ENCODE measurements at regions not wholly inside any gene's neighbourhood (a gene's known extent, or its start where the extent isn't known, plus 50 kb on each side); places are given as distances from the start of the nearest gene placed in this dataset.

DNA sequence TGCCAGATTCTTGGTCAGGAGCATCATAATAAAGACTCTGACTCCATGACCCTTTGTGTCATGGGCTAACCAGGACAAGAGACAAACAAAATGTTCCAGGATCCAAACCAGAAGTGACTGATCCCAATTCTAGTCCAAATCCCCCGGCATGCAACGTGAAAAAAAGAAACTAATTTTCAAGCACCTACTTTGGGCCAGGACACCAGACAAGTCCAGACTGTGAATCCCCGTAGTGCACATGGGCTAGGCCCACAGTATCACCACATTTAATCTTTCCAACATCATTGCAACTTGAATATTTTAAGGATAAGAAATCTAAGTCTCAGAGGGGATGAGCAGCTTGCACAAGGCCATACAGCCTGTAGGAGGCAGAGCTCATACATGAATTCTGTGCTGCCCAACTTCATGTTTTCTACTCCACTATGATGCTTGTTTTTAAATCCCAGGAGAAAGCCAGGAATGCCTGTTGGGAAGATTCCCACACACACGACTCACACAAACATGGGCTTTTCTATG, 365.7 kb downstream of the NPIPA8 start:
- no peak for TF ChIP-seq GATA3 (IDR thresholded peaks at IDR 0.05; ENCODE audit: low read depth, low read length)
- TF ChIP-seq GATA2 (IDR thresholded peaks at IDR 0.05; ENCODE audit: low read depth, low read length), result no peak
